Hepatocyte (in vitro differentiated cells): ENCODE measurements at regions not wholly inside any gene's neighbourhood (a gene's known extent, or its start where the extent isn't known, plus 50 kb on each side); places are given as distances from the start of the nearest gene placed in this dataset.

Experiments used
- EZH2 ChIP-seq: fragments of 200-600 bp; sonication (generic); IDR thresholded peaks from 2 replicates; pipeline ENCODE4 v1.6.1; 2016; ENCODE audit warnings: antibody characterized with exemption, mild to moderate bottlenecking, borderline replicate concordance
- TF ChIP-seq, protein P1 (sequence below): fragments of 200-600 bp; sonication (generic); IDR thresholded peaks from 2 replicates; pipeline ENCODE4 v1.5.1; 2016; ENCODE audit warnings: antibody characterized with exemption, mild to moderate bottlenecking; ENCODE audit not compliant: poor library complexity

GRCh38 chr5:5667136-5667554, 244.7 kb downstream of the ICE1 start:
- TF ChIP-seq, protein P1, sequence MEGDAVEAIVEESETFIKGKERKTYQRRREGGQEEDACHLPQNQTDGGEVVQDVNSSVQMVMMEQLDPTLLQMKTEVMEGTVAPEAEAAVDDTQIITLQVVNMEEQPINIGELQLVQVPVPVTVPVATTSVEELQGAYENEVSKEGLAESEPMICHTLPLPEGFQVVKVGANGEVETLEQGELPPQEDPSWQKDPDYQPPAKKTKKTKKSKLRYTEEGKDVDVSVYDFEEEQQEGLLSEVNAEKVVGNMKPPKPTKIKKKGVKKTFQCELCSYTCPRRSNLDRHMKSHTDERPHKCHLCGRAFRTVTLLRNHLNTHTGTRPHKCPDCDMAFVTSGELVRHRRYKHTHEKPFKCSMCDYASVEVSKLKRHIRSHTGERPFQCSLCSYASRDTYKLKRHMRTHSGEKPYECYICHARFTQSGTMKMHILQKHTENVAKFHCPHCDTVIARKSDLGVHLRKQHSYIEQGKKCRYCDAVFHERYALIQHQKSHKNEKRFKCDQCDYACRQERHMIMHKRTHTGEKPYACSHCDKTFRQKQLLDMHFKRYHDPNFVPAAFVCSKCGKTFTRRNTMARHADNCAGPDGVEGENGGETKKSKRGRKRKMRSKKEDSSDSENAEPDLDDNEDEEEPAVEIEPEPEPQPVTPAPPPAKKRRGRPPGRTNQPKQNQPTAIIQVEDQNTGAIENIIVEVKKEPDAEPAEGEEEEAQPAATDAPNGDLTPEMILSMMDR: no peak
- no peak for TF ChIP-seq EZH2
